ENCODE measurements at regions not wholly inside any gene's neighbourhood (a gene's known extent, or its start where the extent isn't known, plus 50 kb on each side); places are given as distances from the start of the nearest gene placed in this dataset.

GRCh38 chr1:78432016-78432415, 58.8 kb upstream of the PTGFR start:
- Histone ChIP-seq H3K79me2 (ENCODE audit: insufficient read depth, low read length) (no peaks in the 10 kb centered on the region), H3K27ac (ENCODE audit: low read depth, low read length) (no peak overlapping the region), H3K4me3 (replicated peaks in 1 of 2; ENCODE audit: low read depth in 1 of 2, low read length in 2 of 2) (no peak overlapping the region), H3K9ac (ENCODE audit: low read length) (no peak overlapping the region), H3K4me2 (ENCODE audit: low read length) (no peak overlapping the region), H4K20me1 (ENCODE audit: insufficient read depth) (no peaks in the 10 kb centered on the region), H3K9me2 (ENCODE audit: insufficient read depth) (no peaks in the 10 kb centered on the region), H2AFZ (ENCODE audit: low read depth, low read length, poor library complexity, severe bottlenecking) (no peak overlapping the region), H3K4me1 (ENCODE audit: control insufficient read depth in 1 of 2, insufficient read depth in 2 of 2, low read length in 2 of 2) (no peaks in the 10 kb centered on the region), H3K9me3 (ENCODE audit: control insufficient read depth in 1 of 2, insufficient read depth in 1 of 2, low read depth in 1 of 2, low read length in 2 of 2) (no peaks in the 10 kb centered on the region), H3K36me3 (ENCODE audit: control insufficient read depth in 1 of 2, insufficient read depth in 2 of 2, low read length in 2 of 2) (no peaks in the 10 kb centered on the region), H3K27me3 (ENCODE audit: insufficient read depth, low read length) (no peaks in the 10 kb centered on the region)
- ChIA-PET POLR2A (no interaction called here), CTCF (no interaction called here), RAD21 (ENCODE audit: low non-redundant PET in 1 of 2, low total read pairs in 2 of 2, uncharacterized antibody in 2 of 2, unreplicated experiment in 2 of 2) (no interaction called here)
- no TSS peak for BruUV-seq (replicated peaks)
- intact Hi-C loops (cut with micrococcal nuclease) = no loop called here
- DNase-seq (ENCODE audit: low read depth, low spot score) (no peak), ATAC-seq (no peak)
- TF ChIP-seq EGR1 (IDR thresholded peaks at IDR 0.05; ENCODE audit: low read depth) = no peak
- TF ChIP-seq ZNF274 (IDR thresholded peaks at IDR 0.05; ENCODE audit: low read depth, low read length) = no peak
- TF ChIP-seq, protein P1, sequence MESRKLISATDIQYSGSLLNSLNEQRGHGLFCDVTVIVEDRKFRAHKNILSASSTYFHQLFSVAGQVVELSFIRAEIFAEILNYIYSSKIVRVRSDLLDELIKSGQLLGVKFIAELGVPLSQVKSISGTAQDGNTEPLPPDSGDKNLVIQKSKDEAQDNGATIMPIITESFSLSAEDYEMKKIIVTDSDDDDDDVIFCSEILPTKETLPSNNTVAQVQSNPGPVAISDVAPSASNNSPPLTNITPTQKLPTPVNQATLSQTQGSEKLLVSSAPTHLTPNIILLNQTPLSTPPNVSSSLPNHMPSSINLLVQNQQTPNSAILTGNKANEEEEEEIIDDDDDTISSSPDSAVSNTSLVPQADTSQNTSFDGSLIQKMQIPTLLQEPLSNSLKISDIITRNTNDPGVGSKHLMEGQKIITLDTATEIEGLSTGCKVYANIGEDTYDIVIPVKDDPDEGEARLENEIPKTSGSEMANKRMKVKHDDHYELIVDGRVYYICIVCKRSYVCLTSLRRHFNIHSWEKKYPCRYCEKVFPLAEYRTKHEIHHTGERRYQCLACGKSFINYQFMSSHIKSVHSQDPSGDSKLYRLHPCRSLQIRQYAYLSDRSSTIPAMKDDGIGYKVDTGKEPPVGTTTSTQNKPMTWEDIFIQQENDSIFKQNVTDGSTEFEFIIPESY (IDR thresholded peaks at IDR 0.05; ENCODE audit: extremely low read depth, insufficient replicate concordance, low read length) = no peak
- no peak for TF ChIP-seq SIN3A (IDR thresholded peaks at IDR 0.05; ENCODE audit: low read depth)
- no peak for TF ChIP-seq POLR2AphosphoS5 (IDR thresholded peaks at IDR 0.05; ENCODE audit: low read depth, low read length)
- no peak for TF ChIP-seq CEBPB (IDR thresholded peaks at IDR 0.05; ENCODE audit: low read depth)
- TF ChIP-seq EZH2 (IDR thresholded peaks at IDR 0.05) = no peak
- no peak for TF ChIP-seq JUND (IDR thresholded peaks at IDR 0.05)
- no peak for TF ChIP-seq SP1 (IDR thresholded peaks at IDR 0.05; ENCODE audit: low read depth)
- TF ChIP-seq YY1 (IDR thresholded peaks at IDR 0.05; ENCODE audit: extremely low read depth, insufficient replicate concordance, low read depth, low read length) = no peak

DNA sequence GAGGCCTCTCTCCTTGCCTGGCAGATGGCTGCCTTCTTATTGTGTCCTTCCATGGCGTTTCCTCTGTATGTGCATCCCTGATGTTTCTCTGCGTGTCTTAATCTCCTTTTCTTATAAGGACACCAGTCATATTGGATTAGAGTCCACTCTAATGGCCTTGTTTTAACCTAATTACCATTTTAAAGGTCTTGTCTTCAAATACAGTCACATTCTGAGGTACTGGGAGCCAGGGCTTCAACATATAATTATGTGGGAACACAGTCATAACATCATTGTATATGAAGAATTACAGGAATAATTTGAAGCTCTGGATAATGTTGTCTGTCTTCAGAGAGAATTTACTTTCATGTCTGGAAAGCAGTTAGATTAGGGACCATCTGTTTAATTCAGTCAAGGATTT, 56.4 kb upstream of the PTGFR start:
- Histone ChIP-seq H2AFZ (ENCODE audit: low read depth, low read length, poor library complexity, severe bottlenecking) (no peak overlapping the region), H3K4me1 (ENCODE audit: control insufficient read depth in 1 of 2, insufficient read depth in 2 of 2, low read length in 2 of 2) (no peaks in the 10 kb centered on the region), H3K4me2 (ENCODE audit: low read length) (no peak overlapping the region), H3K27me3 (ENCODE audit: insufficient read depth, low read length) (no peaks in the 10 kb centered on the region), H3K9ac (ENCODE audit: low read length) (no peak overlapping the region), H3K36me3 (ENCODE audit: control insufficient read depth in 1 of 2, insufficient read depth in 2 of 2, low read length in 2 of 2) (no peaks in the 10 kb centered on the region), H3K9me3 (ENCODE audit: control insufficient read depth in 1 of 2, insufficient read depth in 1 of 2, low read depth in 1 of 2, low read length in 2 of 2) (no peaks in the 10 kb centered on the region), H3K9me2 (ENCODE audit: insufficient read depth) (no peaks in the 10 kb centered on the region), H3K27ac (ENCODE audit: low read depth, low read length) (no peak overlapping the region), H4K20me1 (ENCODE audit: insufficient read depth) (no peaks in the 10 kb centered on the region), H3K79me2 (ENCODE audit: insufficient read depth, low read length) (no peaks in the 10 kb centered on the region), H3K4me3 (replicated peaks in 1 of 2; ENCODE audit: low read depth in 1 of 2, low read length in 2 of 2) (no peak overlapping the region)
- ChIA-PET POLR2A (no interaction called here), CTCF (no interaction called here), RAD21 (ENCODE audit: low non-redundant PET in 1 of 2, low total read pairs in 2 of 2, uncharacterized antibody in 2 of 2, unreplicated experiment in 2 of 2) (no interaction called here)
- ATAC-seq (no peak), DNase-seq (ENCODE audit: low read depth, low spot score) (no peak)
- no TSS peak for BruUV-seq (replicated peaks)
- intact Hi-C loops (cut with micrococcal nuclease) = loop anchor here (2.0 kb wide), 1 partner anchor 20 kb away; no protein-coding TSS in a partner anchor
- TF ChIP-seq JUND (IDR thresholded peaks at IDR 0.05) (no peak), CEBPB (IDR thresholded peaks at IDR 0.05; ENCODE audit: low read depth) (no peak), POLR2A (IDR thresholded peaks at IDR 0.05; ENCODE audit: borderline replicate concordance, extremely low read depth, insufficient read depth, insufficient read length) (no peak), EZH2 (IDR thresholded peaks at IDR 0.05) (no peak), TCF7L2 (IDR thresholded peaks at IDR 0.05; ENCODE audit: borderline replicate concordance, extremely low read depth, insufficient read depth, insufficient read length) (no peak), SRF (IDR thresholded peaks at IDR 0.05; ENCODE audit: low read depth) (no peak), SIN3A (IDR thresholded peaks at IDR 0.05; ENCODE audit: low read depth) (no peak), SP1 (IDR thresholded peaks at IDR 0.05; ENCODE audit: low read depth) (no peak), YY1 (IDR thresholded peaks at IDR 0.05; ENCODE audit: extremely low read depth, insufficient replicate concordance, low read depth, low read length) (no peak), ZNF274 (IDR thresholded peaks at IDR 0.05; ENCODE audit: low read depth, low read length) (no peak)
- TF ChIP-seq, protein P2, sequence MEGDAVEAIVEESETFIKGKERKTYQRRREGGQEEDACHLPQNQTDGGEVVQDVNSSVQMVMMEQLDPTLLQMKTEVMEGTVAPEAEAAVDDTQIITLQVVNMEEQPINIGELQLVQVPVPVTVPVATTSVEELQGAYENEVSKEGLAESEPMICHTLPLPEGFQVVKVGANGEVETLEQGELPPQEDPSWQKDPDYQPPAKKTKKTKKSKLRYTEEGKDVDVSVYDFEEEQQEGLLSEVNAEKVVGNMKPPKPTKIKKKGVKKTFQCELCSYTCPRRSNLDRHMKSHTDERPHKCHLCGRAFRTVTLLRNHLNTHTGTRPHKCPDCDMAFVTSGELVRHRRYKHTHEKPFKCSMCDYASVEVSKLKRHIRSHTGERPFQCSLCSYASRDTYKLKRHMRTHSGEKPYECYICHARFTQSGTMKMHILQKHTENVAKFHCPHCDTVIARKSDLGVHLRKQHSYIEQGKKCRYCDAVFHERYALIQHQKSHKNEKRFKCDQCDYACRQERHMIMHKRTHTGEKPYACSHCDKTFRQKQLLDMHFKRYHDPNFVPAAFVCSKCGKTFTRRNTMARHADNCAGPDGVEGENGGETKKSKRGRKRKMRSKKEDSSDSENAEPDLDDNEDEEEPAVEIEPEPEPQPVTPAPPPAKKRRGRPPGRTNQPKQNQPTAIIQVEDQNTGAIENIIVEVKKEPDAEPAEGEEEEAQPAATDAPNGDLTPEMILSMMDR (IDR thresholded peaks at IDR 0.05 in 2 of 3, conservative IDR thresholded peaks at IDR 0.05 in 1 of 3; ENCODE audit: borderline replicate concordance in 1 of 3, insufficient read depth in 1 of 3, low read depth in 2 of 3, low read length in 2 of 3) = no peak
- TF ChIP-seq, protein P3, sequence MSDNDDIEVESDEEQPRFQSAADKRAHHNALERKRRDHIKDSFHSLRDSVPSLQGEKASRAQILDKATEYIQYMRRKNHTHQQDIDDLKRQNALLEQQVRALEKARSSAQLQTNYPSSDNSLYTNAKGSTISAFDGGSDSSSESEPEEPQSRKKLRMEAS (IDR thresholded peaks at IDR 0.05) = no peak

All from HCT116 (cell line).